ENCODE measurements at regions not wholly inside any gene's neighbourhood (a gene's known extent, or its start where the extent isn't known, plus 50 kb on each side); places are given as distances from the start of the nearest gene placed in this dataset.

- Mint-ChIP-seq H3K4me1 (no peaks in the 10 kb centered on the region), H3K27ac (no peak overlapping the region), H3K4me3 (no peak overlapping the region), H3K9me3 (no peaks in the 10 kb centered on the region), H3K36me3 (ENCODE audit: low read depth) (no peaks in the 10 kb centered on the region), H3K27me3 (no peaks in the 10 kb centered on the region)
- TF ChIP-seq, protein P1, sequence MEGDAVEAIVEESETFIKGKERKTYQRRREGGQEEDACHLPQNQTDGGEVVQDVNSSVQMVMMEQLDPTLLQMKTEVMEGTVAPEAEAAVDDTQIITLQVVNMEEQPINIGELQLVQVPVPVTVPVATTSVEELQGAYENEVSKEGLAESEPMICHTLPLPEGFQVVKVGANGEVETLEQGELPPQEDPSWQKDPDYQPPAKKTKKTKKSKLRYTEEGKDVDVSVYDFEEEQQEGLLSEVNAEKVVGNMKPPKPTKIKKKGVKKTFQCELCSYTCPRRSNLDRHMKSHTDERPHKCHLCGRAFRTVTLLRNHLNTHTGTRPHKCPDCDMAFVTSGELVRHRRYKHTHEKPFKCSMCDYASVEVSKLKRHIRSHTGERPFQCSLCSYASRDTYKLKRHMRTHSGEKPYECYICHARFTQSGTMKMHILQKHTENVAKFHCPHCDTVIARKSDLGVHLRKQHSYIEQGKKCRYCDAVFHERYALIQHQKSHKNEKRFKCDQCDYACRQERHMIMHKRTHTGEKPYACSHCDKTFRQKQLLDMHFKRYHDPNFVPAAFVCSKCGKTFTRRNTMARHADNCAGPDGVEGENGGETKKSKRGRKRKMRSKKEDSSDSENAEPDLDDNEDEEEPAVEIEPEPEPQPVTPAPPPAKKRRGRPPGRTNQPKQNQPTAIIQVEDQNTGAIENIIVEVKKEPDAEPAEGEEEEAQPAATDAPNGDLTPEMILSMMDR (IDR thresholded peaks at IDR 0.05), result no peak
- intact Hi-C loops (cut with micrococcal nuclease), result no loop called here
- DNase-seq (no peak), ATAC-seq (ENCODE audit: low read depth) (no peak)
- ChIA-PET CTCF (no interaction called here), POLR2A (no interaction called here)
Observed at GRCh38 chr16:87192452-87193073, 124.6 kb downstream of the C16orf95 start.

GRCh38 chr16:87194172-87194571, 123.0 kb downstream of the C16orf95 start:
- DNase-seq (no peak), ATAC-seq (ENCODE audit: low read depth) (no peak)
- H3K27me3 Mint-ChIP-seq, result peaks cover 4% of the 10 kb centered on the region
- no peak overlapping the region for H3K27ac Mint-ChIP-seq
- intact Hi-C loops (cut with micrococcal nuclease), result no loop called here
- H3K4me3 Mint-ChIP-seq, result no peak overlapping the region
- TF ChIP-seq, protein P1 (IDR thresholded peaks at IDR 0.05), result no peak
- POLR2A ChIA-PET, result no interaction called here
- H3K36me3 Mint-ChIP-seq (ENCODE audit: low read depth), result no peaks in the 10 kb centered on the region
- CTCF ChIA-PET, result no interaction called here
- H3K4me1 Mint-ChIP-seq, result no peaks in the 10 kb centered on the region
- no peaks in the 10 kb centered on the region for H3K9me3 Mint-ChIP-seq

- CTCF ChIA-PET, result no interaction called here
- no peak overlapping the region for H3K4me3 Mint-ChIP-seq
- peaks cover 8% of the 10 kb centered on the region for H3K27me3 Mint-ChIP-seq
- TF ChIP-seq, protein P1 (IDR thresholded peaks at IDR 0.05), result no peak
- POLR2A ChIA-PET, result no interaction called here
- no peak overlapping the region for H3K27ac Mint-ChIP-seq
- DNase-seq, result no peak
- ATAC-seq (ENCODE audit: low read depth), result no peak
- intact Hi-C loops (cut with micrococcal nuclease), result no loop called here
- H3K9me3 Mint-ChIP-seq, result no peaks in the 10 kb centered on the region
- no peaks in the 10 kb centered on the region for H3K36me3 Mint-ChIP-seq (ENCODE audit: low read depth)
- H3K4me1 Mint-ChIP-seq, result no peaks in the 10 kb centered on the region
Observed at GRCh38 chr16:87195161-87195560, 122.0 kb downstream of the C16orf95 start.

- Mint-ChIP-seq H3K4me1 (no peaks in the 10 kb centered on the region), H3K27me3 (peaks cover 8% of the 10 kb centered on the region), H3K4me3 (no peak overlapping the region), H3K36me3 (ENCODE audit: low read depth) (no peaks in the 10 kb centered on the region), H3K27ac (no peak overlapping the region), H3K9me3 (no peaks in the 10 kb centered on the region)
- ATAC-seq (ENCODE audit: low read depth), result no peak
- ChIA-PET CTCF (no interaction called here), POLR2A (no interaction called here)
- intact Hi-C loops (cut with micrococcal nuclease), result no loop called here
- TF ChIP-seq, protein P1 (IDR thresholded peaks at IDR 0.05), result no peak
- DNase-seq, result no peak
Observed at GRCh38 chr16:87196231-87196630, 121.0 kb downstream of the C16orf95 start.

DNA sequence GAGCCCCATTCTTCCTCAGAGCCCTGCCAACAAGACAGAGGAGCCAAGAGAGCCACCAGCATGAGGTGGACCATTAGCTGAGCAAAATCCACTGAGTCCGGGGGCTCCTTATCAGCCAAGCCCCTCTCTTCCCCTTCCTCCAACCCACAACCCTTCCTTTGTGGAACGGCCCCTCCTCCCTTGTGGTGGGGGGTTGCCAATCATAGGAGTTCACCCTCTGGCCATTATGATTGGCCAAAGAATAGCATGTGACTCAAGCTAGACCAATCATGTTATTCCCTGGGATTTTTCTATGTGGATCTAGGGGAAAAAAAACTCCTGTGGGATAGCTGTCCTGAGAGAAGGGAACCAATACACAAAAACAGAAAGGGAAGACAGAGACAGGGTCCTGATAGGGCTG, 120.5 kb downstream of the C16orf95 start:
- no peaks in the 10 kb centered on the region for H3K4me1 Mint-ChIP-seq
- TF ChIP-seq, protein P1 (IDR thresholded peaks at IDR 0.05), result no peak
- ChIA-PET POLR2A (no interaction called here), CTCF (no interaction called here)
- no peaks in the 10 kb centered on the region for H3K36me3 Mint-ChIP-seq (ENCODE audit: low read depth)
- peaks cover 9% of the 10 kb centered on the region for H3K27me3 Mint-ChIP-seq
- ATAC-seq (ENCODE audit: low read depth) (no peak), DNase-seq (no peak)
- no peak overlapping the region for H3K27ac Mint-ChIP-seq
- intact Hi-C loops (cut with micrococcal nuclease), result no loop called here
- no peaks in the 10 kb centered on the region for H3K9me3 Mint-ChIP-seq
- H3K4me3 Mint-ChIP-seq, result no peak overlapping the region

Measured in activated B cell treated with CpG ODN at 0.5 μM for 24 hours (primary cell).